ENCODE measurements at regions not wholly inside any gene's neighbourhood (a gene's known extent, or its start where the extent isn't known, plus 50 kb on each side); places are given as distances from the start of the nearest gene placed in this dataset.

GRCh38 chr3:72093270-72093991 lies 308.5 kb upstream of the PROK2 start:
- ATAC-seq (replicated peaks), result no peak
- Mint-ChIP-seq H3K36me3 (ENCODE audit: low read depth) (no peaks in the 10 kb centered on the region), H3K27ac (no peak overlapping the region), H3K4me3 (no peak overlapping the region), H3K27me3 (peaks cover 8% of the 10 kb centered on the region), H3K9me3 (no peaks in the 10 kb centered on the region), H3K4me1 (no peaks in the 10 kb centered on the region)

GRCh38 chr3:72092778-72093177 lies 307.8 kb upstream of the PROK2 start:
- no peaks in the 10 kb centered on the region for H3K9me3 Mint-ChIP-seq
- no peaks in the 10 kb centered on the region for H3K4me1 Mint-ChIP-seq
- H3K36me3 Mint-ChIP-seq (ENCODE audit: low read depth), result no peaks in the 10 kb centered on the region
- H3K4me3 Mint-ChIP-seq, result no peak overlapping the region
- ATAC-seq (replicated peaks), result no peak
- H3K27me3 Mint-ChIP-seq, result peaks cover 8% of the 10 kb centered on the region
- H3K27ac Mint-ChIP-seq, result no peak overlapping the region

- no peaks in the 10 kb centered on the region for H3K9me3 Mint-ChIP-seq
- H3K36me3 Mint-ChIP-seq (ENCODE audit: low read depth), result no peaks in the 10 kb centered on the region
- no peak overlapping the region for H3K4me3 Mint-ChIP-seq
- peaks cover under 1% of the 10 kb centered on the region for H3K4me1 Mint-ChIP-seq
- peaks cover 6% of the 10 kb centered on the region for H3K27me3 Mint-ChIP-seq
- no peak for ATAC-seq (replicated peaks)
- H3K27ac Mint-ChIP-seq, result no peak overlapping the region
Observed at GRCh38 chr3:72088486-72089025, 303.6 kb upstream of the PROK2 start.

- H3K27me3 Mint-ChIP-seq, result peaks cover 7% of the 10 kb centered on the region
- ATAC-seq (replicated peaks), result no peak
- H3K4me3 Mint-ChIP-seq, result no peak overlapping the region
- H3K9me3 Mint-ChIP-seq, result no peaks in the 10 kb centered on the region
- H3K36me3 Mint-ChIP-seq (ENCODE audit: low read depth), result no peaks in the 10 kb centered on the region
- peaks cover 6% of the 10 kb centered on the region for H3K4me1 Mint-ChIP-seq
- H3K27ac Mint-ChIP-seq, result no peak overlapping the region
Observed at GRCh38 chr3:72087420-72087819, 302.5 kb upstream of the PROK2 start.

- Mint-ChIP-seq H3K4me1 (peaks cover 6% of the 10 kb centered on the region), H3K27me3 (peaks cover 7% of the 10 kb centered on the region), H3K36me3 (ENCODE audit: low read depth) (no peaks in the 10 kb centered on the region), H3K9me3 (no peaks in the 10 kb centered on the region), H3K27ac (no peak overlapping the region), H3K4me3 (no peak overlapping the region)
- ATAC-seq (replicated peaks), result no peak
Observed at GRCh38 chr3:72086743-72087087, 301.8 kb upstream of the PROK2 start.

GRCh38 chr3:72086042-72086742 lies 301.2 kb upstream of the PROK2 start:
- H3K9me3 Mint-ChIP-seq, result no peaks in the 10 kb centered on the region
- H3K27ac Mint-ChIP-seq, result no peak overlapping the region
- H3K4me1 Mint-ChIP-seq, result peaks cover 6% of the 10 kb centered on the region
- no peak for ATAC-seq (replicated peaks)
- H3K27me3 Mint-ChIP-seq, result peaks cover 7% of the 10 kb centered on the region
- no peak overlapping the region for H3K4me3 Mint-ChIP-seq
- H3K36me3 Mint-ChIP-seq (ENCODE audit: low read depth), result no peaks in the 10 kb centered on the region

- H3K4me3 Mint-ChIP-seq, result no peak overlapping the region
- H3K4me1 Mint-ChIP-seq, result peaks cover 7% of the 10 kb centered on the region
- no peak for ATAC-seq (replicated peaks)
- H3K27ac Mint-ChIP-seq, result no peak overlapping the region
- H3K9me3 Mint-ChIP-seq, result no peaks in the 10 kb centered on the region
- no peaks in the 10 kb centered on the region for H3K36me3 Mint-ChIP-seq (ENCODE audit: low read depth)
- H3K27me3 Mint-ChIP-seq, result peaks cover 13% of the 10 kb centered on the region
Observed at GRCh38 chr3:72085036-72085435, 300.1 kb upstream of the PROK2 start.

GRCh38 chr3:72082776-72083462 lies 298.0 kb upstream of the PROK2 start:
- Mint-ChIP-seq H3K27me3 (peaks cover 19% of the 10 kb centered on the region), H3K4me1 (peaks cover 10% of the 10 kb centered on the region), H3K9me3 (no peaks in the 10 kb centered on the region), H3K4me3 (no peak overlapping the region), H3K36me3 (ENCODE audit: low read depth) (no peaks in the 10 kb centered on the region), H3K27ac (no peak overlapping the region)
- no peak for ATAC-seq (replicated peaks)

GRCh38 chr3:72082186-72082715 lies 297.3 kb upstream of the PROK2 start:
- H3K9me3 Mint-ChIP-seq, result no peaks in the 10 kb centered on the region

GRCh38 chr3:72081471-72082185 lies 296.7 kb upstream of the PROK2 start:
- Mint-ChIP-seq H3K36me3 (ENCODE audit: low read depth) (no peaks in the 10 kb centered on the region), H3K4me3 (no peak overlapping the region), H3K27me3 (peaks cover 21% of the 10 kb centered on the region), H3K4me1 (peaks cover 10% of the 10 kb centered on the region), H3K27ac (no peak overlapping the region), H3K9me3 (no peaks in the 10 kb centered on the region)
- no peak for ATAC-seq (replicated peaks)

More at GRCh38 chr3:72082186-72082715, 297.3 kb upstream of the PROK2 start:
- Mint-ChIP-seq H3K4me1 (peaks cover 10% of the 10 kb centered on the region), H3K27me3 (peaks cover 21% of the 10 kb centered on the region), H3K27ac (no peak overlapping the region), H3K36me3 (ENCODE audit: low read depth) (no peaks in the 10 kb centered on the region), H3K4me3 (no peak overlapping the region)
- no peak for ATAC-seq (replicated peaks)

GRCh38 chr3:72080800-72081199 lies 295.9 kb upstream of the PROK2 start:
- Mint-ChIP-seq H3K27ac (no peak overlapping the region), H3K36me3 (ENCODE audit: low read depth) (no peaks in the 10 kb centered on the region), H3K27me3 (peaks cover 21% of the 10 kb centered on the region), H3K9me3 (peaks cover under 1% of the 10 kb centered on the region), H3K4me1 (peaks cover 10% of the 10 kb centered on the region), H3K4me3 (no peak overlapping the region)
- ATAC-seq (replicated peaks), result no peak

GRCh38 chr3:72080095-72080494 lies 295.1 kb upstream of the PROK2 start:
- peaks cover 10% of the 10 kb centered on the region for H3K4me1 Mint-ChIP-seq
- peaks cover 8% of the 10 kb centered on the region for H3K9me3 Mint-ChIP-seq
- no peaks in the 10 kb centered on the region for H3K36me3 Mint-ChIP-seq (ENCODE audit: low read depth)
- H3K27ac Mint-ChIP-seq, result peak overlapping the region; percentile 7
- ATAC-seq (replicated peaks), result peak; percentile 64
- H3K27me3 Mint-ChIP-seq, result peaks cover 27% of the 10 kb centered on the region
- peak overlapping the region; percentile 4 for H3K4me3 Mint-ChIP-seq

- no peak for ATAC-seq (replicated peaks)
- peaks cover 10% of the 10 kb centered on the region for H3K4me1 Mint-ChIP-seq
- H3K36me3 Mint-ChIP-seq (ENCODE audit: low read depth), result no peaks in the 10 kb centered on the region
- peaks cover 10% of the 10 kb centered on the region for H3K9me3 Mint-ChIP-seq
- no peak overlapping the region for H3K4me3 Mint-ChIP-seq
- peaks cover 29% of the 10 kb centered on the region for H3K27me3 Mint-ChIP-seq
- no peak overlapping the region for H3K27ac Mint-ChIP-seq
Observed at GRCh38 chr3:72079369-72079872, 294.5 kb upstream of the PROK2 start.

All from activated T-helper 17 cell treated with anti-CD3 and anti-CD28 coated beads, Interleukin-2, amount 50 U/mL, for 72 hours (primary cell).